DND-41 (cell line): ENCODE measurements at regions not wholly inside any gene's neighbourhood (a gene's known extent, or its start where the extent isn't known, plus 50 kb on each side); places are given as distances from the start of the nearest gene placed in this dataset.

Source experiments
- ATAC-seq: fragments of 200-7000 bp; cut with Tn5 transposase; 3 replicates; pipeline ENCODE4 v1.9.1; 2021; ENCODE audit warnings: low read depth; ENCODE audit not compliant: insufficient read depth
- DNase-seq: peaks from one replicate; pipeline ENCODE4 v3.0.0-alpha.2; 2020
- H2AFZ ChIP-seq: 2 replicates; pipeline ENCODE4 v1.6.0; 2012; ENCODE audit warnings: low read depth, low read length
- H3K27ac ChIP-seq: 2 replicates; pipeline ENCODE4 v1.5.1; 2012; ENCODE audit warnings: low read length, inconsistent platforms
- H3K27me3 ChIP-seq: fragments of 200-600 bp; sonication (generic); 2 replicates; pipeline ENCODE4 v1.6.0; 2012; ENCODE audit warnings: low read length, mild to moderate bottlenecking, inconsistent platforms; ENCODE audit not compliant: insufficient read depth, poor library complexity
- H3K36me3 ChIP-seq: 2 replicates; pipeline ENCODE4 v1.5.1; 2012; ENCODE audit warnings: low read length, inconsistent platforms; ENCODE audit not compliant: insufficient read depth
- H3K4me1 ChIP-seq: 2 replicates; pipeline ENCODE4 v1.5.1; 2012; ENCODE audit warnings: mild to moderate bottlenecking, low read length; ENCODE audit not compliant: insufficient read depth
- H3K4me2 ChIP-seq: 2 replicates; pipeline ENCODE4 v1.6.0; 2012; ENCODE audit warnings: mild to moderate bottlenecking, moderate library complexity, low read length, inconsistent platforms; ENCODE audit not compliant: insufficient read depth
- H3K4me3 ChIP-seq, 2 experiments: fragments of 200-600 bp in 1 of 2; shearing (Covaris generic) in 1 of 2; 2 replicates each; pipeline ENCODE4 v1.5.1; 2012 to 2016; ENCODE audit warnings: inconsistent platforms in 2 of 2, low read length in 2 of 2, mild to moderate bottlenecking in 2 of 2, low read depth in 1 of 2, moderate library complexity in 1 of 2
- H3K79me2 ChIP-seq: 2 replicates; pipeline ENCODE4 v1.6.0; 2012; ENCODE audit warnings: low read length, inconsistent platforms; ENCODE audit not compliant: insufficient read depth
- H3K9ac ChIP-seq: 2 replicates; pipeline ENCODE4 v1.6.0; 2012; ENCODE audit warnings: low read depth, mild to moderate bottlenecking, inconsistent platforms, low read length, moderate library complexity
- H3K9me3 ChIP-seq: 2 replicates; pipeline ENCODE4 v1.5.1; 2012; ENCODE audit warnings: low read length, moderate library complexity, mild to moderate bottlenecking, inconsistent platforms; ENCODE audit not compliant: insufficient read depth, severe bottlenecking
- H4K20me1 ChIP-seq: 2 replicates; pipeline ENCODE4 v1.6.0; 2012; ENCODE audit warnings: low read length; ENCODE audit not compliant: insufficient read depth
- CTCF ChIP-seq: IDR thresholded peaks from 2 replicates; pipeline ENCODE4 v1.5.1; 2012; ENCODE audit warnings: borderline replicate concordance, low read length, moderate library complexity, mild to moderate bottlenecking; ENCODE audit not compliant: poor library complexity, severe bottlenecking; ENCODE audit errors: extremely low read depth
- EZH2 ChIP-seq: IDR thresholded peaks from 3 replicates; pipeline ENCODE4 v1.6.1; 2012; ENCODE audit warnings: borderline replicate concordance, low read depth, mild to moderate bottlenecking, moderate library complexity, low read length, inconsistent platforms; ENCODE audit not compliant: severe bottlenecking

GRCh38 chr7:17062151-17063044 lies 180.6 kb upstream of the AGR3 start:
- Histone ChIP-seq H4K20me1 (no peaks in the 10 kb centered on the region), H3K9ac (no peak overlapping the region), H3K27me3 (no peaks in the 10 kb centered on the region), H3K27ac (no peak overlapping the region), H3K4me3 (no peak overlapping the region), H3K79me2 (no peaks in the 10 kb centered on the region), H3K36me3 (no peaks in the 10 kb centered on the region), H3K4me2 (no peak overlapping the region), H3K9me3 (no peaks in the 10 kb centered on the region), H3K4me1 (peaks cover 20% of the 10 kb centered on the region), H2AFZ (no peak overlapping the region)
- TF ChIP-seq CTCF (no peak), EZH2 (no peak)
- ATAC-seq (no peak), DNase-seq (no peak)

GRCh38 chr7:17063045-17063383 lies 181.2 kb upstream of the AGR3 start:
- no peak overlapping the region for H3K4me2 ChIP-seq
- H2AFZ ChIP-seq, result no peak overlapping the region
- TF ChIP-seq CTCF, result peak; percentile 15
- TF ChIP-seq EZH2, result no peak
- H3K79me2 ChIP-seq, result no peaks in the 10 kb centered on the region
- peak; percentile 34; the same call in 1 of the 3 replicates for ATAC-seq
- H3K4me1 ChIP-seq, result peaks cover 14% of the 10 kb centered on the region
- H3K9ac ChIP-seq, result no peak overlapping the region
- no peak overlapping the region for H3K4me3 ChIP-seq
- no peaks in the 10 kb centered on the region for H3K27me3 ChIP-seq
- no peak for DNase-seq
- no peak overlapping the region for H3K27ac ChIP-seq
- no peaks in the 10 kb centered on the region for H3K9me3 ChIP-seq
- H4K20me1 ChIP-seq, result no peaks in the 10 kb centered on the region
- H3K36me3 ChIP-seq, result no peaks in the 10 kb centered on the region

- Histone ChIP-seq H3K79me2 (no peaks in the 10 kb centered on the region), H3K4me1 (no peaks in the 10 kb centered on the region), H3K27me3 (no peaks in the 10 kb centered on the region), H3K9me3 (no peaks in the 10 kb centered on the region), H3K27ac (no peak overlapping the region), H4K20me1 (no peaks in the 10 kb centered on the region), H3K4me2 (no peak overlapping the region), H2AFZ (no peak overlapping the region), H3K36me3 (no peaks in the 10 kb centered on the region), H3K9ac (no peak overlapping the region), H3K4me3 (no peak overlapping the region)
- ATAC-seq, result no peak
- DNase-seq, result no peak
- TF ChIP-seq CTCF, result no peak
- TF ChIP-seq EZH2, result no peak
Observed at GRCh38 chr7:17067691-17068090, 185.9 kb upstream of the AGR3 start.
